GM19328 (cell line): ENCODE measurements at regions not wholly inside any gene's neighbourhood (a gene's known extent, or its start where the extent isn't known, plus 50 kb on each side); places are given as distances from the start of the nearest gene placed in this dataset.

Experiments
- ATAC-seq: cut with Tn5 transposase; IDR thresholded peaks from one replicate; pipeline ENCODE4 v1.9.1; 2021; ENCODE audit warnings: mild to moderate bottlenecking, moderate library complexity; ENCODE audit not compliant: unreplicated experiment

DNA sequence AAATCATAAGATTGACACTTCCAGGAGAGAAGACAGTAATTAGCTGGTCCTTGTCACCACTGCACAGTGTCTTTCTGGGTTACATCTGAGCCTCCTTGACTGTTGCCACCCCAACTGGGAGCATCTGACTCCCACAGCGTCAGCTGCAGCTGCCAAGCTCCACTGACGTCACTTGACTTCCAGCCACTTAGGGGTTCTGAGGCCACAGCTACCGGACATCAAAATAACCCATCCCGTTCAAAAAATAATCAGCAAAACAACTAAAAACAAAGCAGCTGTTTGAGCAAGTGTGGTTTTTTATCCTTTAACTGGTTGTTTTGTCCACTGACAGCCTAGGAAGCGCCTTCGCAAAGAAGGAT is 206.5 kb upstream of the AGAP1 start:
- no peak for ATAC-seq

DNA sequence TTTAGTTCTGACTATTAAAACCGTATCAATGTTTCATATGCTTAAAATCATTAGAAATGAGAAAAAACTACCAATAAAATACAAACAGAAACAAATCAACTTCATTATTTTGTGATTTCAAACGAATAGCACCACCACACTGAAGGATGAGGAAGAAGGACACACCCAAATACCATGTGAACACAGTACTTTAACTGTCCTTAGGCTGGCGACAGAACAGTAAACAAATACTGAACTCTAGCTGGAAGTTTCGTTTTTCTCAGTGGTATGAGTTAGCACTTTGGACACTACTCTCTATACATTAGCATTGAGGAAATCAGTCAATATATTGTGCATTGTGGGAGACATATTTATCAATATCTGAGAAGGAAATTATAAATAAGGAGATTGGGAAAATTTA is 202.4 kb upstream of the AGAP1 start:
- no peak for ATAC-seq

DNA sequence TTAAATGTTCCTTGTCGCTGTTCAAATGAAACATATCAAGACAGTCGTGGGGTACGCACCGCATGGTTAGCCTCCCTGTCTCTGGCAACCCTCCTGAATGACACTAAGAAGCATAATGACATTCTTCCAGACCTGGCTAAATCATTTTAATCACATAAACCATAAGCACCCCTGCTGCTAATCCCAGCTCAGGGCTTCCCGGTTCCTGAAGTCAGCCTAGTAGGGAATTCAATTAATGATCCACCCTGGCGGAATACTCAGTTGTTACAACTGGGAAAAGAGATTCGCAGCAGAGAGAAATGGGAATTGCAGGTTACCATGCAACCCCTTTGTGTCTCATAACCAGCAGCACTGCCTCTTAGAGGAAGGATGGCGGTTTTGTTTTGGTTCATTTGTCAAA is 200.8 kb upstream of the AGAP1 start:
- ATAC-seq = no peak

DNA sequence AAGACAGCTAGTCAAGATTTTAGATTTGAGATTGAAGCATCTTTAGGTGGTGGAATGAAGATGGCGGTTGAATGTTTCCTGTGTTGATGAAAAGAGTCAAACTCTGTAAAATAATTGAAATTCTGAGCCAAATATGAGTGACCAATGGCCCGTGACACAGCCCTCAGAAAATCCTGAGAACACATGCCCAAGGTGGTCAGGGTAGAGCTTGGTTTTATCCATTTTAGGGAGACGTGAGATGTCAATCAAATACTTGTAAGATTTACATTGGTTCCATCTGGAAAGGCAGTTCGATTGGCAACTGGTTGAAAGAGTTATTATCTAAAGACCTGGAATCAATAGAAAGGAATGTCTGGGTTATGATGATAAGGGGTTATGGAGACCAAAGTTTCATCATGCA is 198.0 kb upstream of the AGAP1 start:
- no peak for ATAC-seq

DNA sequence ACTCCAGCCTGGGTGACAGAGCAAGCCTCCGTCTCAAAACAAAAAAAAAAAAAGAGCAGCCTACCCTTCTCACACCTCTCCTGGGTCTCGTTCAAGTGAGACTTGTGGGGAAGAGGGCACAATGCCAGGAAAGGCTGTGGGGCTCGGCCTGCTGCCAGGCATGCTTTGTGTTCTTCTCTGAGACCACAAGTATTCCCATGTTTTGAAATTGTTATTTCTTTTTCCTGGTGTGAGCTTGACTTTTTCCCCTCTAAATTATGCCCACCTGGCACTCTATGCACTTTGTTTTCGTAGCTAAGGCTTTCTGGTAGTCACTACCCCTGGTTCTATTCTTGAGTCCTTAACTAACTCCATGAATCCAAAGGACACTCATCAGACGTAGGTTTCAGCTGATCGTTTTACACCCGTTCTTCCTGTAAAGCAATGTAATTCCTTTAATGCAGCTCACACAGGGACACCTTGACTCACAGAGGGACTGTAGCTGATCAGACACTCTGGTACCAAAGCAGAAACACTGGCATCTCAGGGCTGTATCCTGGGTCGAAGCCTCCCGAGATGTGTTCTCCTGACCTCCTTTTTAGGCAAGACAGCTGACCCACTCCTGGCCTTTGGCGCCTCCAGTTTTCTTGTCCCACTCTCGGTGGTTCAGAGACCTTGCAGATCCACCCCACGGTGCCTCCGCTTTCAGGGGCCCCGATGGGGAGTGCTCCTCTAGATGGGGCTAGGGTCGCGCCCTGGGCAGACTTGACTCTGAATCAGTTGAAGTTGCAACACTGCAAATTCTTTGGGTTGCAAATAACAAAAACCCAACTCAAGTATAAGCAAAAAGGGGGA is 193.3 kb upstream of the AGAP1 start:
- ATAC-seq = no peak

DNA sequence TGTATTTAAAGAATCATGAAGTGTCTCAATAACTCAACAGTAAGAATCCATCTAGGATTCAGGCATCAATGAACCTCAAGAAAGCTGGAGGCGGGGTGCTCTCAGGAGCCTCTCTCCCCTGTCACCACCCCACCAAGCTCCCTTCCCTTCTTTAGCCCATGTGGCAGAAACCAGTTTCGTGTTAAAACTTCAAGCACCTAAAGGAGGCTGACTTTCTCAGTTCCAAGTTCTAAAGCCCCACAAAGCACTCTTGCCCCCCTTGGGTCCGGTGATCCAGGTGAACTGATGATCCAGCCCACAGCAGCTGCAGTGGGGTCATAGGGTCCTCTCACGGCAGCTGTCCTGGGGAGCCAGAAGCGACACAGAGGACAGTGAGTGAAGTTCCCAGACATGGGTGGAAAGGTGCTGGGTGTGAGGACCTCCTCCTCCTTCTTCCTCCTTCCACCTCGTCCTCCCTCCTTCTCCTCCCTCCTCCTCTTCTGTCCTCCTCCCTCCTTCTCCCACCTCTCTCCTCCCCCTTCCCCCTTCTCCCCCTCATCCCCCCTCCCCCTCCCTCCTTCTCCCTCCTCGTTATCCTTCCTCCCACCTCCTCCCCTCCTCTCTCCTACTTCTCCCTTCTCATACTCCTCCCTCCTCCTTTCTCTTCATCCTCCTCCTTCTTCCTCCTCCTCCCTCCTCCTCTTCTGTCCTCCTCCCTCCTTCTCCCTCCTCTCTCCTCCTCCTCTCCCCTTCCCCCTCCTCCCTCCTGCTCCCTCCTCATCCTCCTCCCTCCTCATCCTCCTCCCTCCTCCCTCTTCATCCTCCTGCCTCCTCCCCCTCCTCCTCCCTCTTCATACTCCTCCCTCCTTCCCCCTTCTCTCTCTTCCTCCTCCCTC is 192.4 kb upstream of the AGAP1 start:
- no peak for ATAC-seq

DNA sequence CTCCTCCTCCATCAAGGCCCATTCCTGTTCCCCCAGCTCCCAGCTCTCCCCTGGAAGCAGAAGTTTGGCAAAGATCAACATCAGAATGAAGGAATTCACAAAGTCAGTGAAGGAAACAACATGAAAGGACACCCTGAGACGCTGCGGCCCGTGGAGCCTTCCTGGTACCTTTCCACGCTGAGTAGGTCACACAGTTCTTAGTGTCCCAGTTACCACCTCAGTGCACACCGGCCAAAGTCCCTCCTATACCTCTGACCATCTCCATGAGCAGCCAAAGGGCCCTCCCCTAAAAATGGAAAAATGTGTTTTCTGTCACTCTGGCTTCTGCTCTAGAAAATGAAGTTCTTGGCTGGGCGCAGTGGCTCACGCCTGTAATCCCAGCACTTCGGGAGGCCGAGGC is 191.6 kb upstream of the AGAP1 start:
- no peak for ATAC-seq

DNA sequence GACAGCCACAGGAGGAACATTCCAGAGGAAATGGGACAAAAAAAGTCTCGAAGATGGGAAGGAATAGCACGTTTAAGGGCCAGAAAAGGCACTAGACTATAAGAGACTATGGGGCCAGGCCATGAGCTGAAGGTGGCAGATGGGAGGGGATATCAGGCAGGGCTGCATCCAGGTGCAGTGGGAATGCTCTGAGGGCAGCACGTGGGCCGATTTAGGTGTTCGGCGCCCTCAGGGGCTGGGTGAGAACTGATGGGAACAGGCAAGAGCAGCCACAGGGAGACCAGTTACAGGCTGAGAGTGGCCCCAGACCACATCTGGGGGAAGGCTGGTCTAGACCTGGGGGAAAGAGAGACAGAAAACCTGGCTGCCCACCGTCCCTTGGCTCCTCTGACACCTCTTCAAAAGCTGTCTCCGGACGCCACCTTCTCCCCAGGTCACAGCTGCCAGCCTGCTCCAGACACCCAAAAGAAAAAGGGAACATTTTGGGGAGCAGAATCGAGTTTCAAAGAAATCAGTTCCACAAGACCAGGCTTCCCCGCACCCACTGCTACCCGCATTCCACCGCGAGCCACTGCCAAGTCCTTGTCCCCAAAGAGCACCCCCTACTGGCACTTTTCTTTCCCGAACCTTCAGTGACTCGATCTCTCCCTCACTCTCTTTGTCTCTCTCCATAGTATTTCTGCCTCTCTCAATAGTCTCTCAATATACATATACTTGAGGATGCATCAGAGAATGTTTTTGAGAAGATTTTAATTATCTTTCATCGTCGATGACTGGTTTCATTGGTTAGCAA is 190.1 kb upstream of the AGAP1 start:
- ATAC-seq = no peak

DNA sequence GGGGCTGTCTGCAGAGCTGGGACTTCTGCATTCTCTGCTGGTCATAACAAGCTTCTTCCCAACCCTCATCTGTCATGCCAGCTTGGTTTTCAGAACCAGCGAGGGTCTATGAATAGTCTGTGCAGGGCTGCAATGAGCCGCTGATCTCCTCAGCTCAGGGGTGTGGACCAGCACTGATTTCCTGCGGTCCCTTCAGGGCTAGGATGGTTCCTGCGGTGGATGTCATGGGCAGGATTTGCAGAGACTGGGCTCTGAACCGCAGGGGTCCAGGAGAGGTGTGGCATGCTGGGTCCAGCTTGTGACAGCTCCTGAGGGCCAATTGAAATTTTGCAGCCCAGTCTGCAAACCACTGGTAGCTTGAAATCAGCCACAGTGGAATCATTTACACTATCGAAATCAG is 188.2 kb upstream of the AGAP1 start:
- ATAC-seq = no peak

DNA sequence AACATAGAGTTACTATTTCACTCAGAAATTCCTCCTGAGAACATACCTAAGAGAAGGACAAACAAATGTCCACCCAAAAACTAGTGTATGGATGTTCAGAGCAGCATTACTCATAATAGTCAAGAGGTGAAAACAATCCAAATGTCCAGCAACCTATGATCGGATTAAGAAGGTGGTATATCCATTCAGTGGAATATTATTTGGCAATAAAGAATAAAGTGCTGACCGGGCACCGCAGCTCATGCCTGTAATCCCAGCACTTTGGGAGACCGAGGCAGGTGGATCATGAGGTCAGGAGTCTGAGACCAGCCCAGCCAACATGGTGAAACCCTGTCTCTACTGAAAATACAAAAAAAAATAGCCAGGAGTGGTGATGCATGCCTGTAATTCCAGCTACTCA is 182.8 kb upstream of the AGAP1 start:
- ATAC-seq = no peak

DNA sequence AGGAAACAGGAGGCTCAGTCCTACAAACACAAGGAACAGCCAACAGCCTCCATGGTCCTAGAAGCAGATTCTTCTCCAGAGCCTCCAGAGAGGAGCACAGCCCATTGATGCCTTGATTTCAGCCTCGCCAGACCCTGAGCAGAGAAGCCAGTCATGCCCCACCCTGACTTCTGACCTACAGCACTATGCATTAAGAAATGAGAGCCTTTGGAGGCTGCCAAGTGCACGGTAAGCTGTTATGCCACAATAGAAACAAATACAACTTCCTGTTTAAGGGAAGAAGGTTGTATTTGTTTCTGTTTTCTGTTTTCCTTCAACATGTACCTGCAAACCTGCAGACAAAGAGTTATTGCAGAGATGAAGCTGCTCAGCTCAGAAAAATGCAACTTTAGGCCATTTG is 181.3 kb upstream of the AGAP1 start:
- ATAC-seq = no peak

DNA sequence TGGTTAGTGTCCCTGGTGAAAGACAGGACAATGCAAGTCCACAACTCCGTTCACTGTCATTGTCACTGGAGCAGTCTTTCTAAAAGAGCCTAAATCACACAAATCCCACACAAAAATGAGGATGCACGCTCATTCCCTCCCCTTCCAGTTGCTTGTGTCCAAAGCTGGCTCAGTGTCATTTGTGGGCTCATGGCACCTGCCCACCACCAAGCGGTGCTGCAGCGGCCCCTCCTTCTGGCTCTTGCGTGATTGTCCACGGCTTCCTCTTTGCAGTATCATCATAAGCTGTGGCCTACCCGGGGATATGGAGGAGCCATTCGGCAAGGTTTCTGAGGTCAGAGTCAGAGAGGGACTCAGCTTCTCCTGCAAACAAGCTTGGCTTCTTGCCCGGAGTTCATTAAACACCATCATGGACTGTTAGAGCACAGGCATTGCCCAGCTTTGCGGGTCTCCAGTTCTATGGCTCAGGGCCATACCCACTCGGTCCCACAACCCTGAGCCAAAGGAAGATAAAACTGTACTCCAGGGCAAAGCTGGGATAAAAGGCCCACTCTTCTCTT is 179.4 kb upstream of the AGAP1 start:
- ATAC-seq = no peak

DNA sequence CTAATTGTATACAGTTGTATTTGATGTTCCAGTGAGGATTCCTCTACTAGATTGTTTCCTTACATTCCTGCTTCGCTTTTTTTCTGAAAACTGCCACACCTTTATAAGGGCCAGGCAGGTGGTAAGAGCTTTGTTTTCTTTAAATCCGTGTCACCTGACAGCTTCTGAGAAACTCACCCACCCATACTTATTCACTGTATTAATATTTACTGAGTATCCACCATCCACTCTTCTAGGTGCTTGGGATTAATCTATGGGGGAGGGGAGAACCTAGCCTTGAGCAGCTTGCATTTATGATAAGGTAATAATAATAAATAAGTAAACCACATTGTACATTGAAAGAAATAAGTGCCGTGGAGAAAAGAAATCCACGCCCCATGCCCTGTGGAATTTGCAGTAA is 174.7 kb upstream of the AGAP1 start:
- ATAC-seq = no peak

DNA sequence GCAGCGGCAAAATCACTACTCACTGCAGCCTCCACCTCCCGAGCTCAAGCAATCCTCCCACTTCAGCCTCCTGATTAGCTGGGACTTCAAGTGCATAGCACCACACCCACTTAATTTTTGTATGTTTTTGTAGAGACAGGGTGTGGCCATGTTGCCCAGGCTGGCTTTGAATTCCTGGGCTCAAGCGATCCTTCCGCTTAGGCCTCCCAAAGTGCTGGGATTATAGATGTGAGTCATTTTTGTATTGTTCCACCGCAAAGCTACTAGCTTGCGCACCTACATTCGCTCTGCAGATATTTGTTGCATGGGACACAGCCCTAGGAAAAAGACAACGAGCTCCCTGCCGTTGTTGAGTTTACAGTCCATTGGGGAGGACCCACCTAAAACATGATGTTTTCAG is 173.5 kb upstream of the AGAP1 start:
- ATAC-seq = no peak

DNA sequence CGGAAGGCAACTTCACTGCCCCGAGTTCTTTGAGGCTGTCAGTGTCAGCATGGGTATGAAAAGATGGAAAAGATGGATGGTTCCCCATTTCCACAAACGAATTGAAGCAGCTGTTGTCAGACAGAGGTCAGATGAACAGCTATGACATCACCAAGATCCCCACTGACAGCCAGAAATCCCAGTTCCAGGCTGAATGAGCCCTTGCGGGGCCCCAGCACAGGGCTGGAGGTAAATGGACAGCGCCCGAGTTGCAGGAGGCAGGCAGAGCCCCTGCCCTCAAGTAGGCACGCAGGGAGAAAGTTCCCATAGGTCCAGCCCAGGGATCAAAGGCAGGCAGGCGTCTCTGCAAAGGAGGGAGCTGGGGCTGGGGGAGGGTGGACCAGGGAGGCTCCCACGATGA is 169.5 kb upstream of the AGAP1 start:
- ATAC-seq = no peak

DNA sequence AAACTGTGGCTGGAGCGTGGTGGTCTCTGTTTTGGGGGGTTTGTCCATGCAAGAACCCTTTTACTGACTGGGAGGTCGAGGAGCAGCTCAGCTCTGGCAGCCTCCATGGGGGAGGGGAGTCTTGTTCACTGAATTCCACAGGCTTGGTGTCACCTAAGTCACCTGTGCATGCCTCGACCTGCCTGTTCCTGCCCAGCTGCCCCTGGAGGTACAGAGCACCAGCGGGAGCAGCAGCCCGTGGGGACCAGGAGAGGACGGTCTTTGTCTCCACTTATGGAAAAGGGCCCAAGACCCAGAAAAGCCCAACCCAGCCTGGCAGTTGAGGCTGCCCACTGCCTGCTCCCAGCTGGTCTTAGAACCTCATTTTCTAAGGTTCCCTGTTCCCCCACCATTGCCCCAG is 168.7 kb upstream of the AGAP1 start:
- no peak for ATAC-seq

DNA sequence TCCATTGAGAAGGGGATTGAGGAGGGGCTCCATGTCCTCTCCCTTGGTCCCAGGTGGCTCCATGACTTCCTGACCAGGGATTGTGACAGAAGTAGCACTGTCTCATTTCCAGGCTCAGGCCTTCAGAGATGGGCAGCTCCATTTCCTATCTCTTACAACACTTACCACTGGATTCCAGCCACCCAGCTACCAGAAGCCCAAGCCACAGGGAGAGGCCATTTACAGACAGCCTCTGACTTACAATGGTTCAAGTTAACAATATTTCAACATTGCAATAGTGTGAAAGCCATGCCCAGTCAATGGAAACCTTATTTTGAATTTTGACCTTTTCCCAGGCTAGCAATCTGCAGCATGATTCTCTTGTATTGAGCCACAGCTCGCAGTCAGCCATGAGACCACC is 164.9 kb upstream of the AGAP1 start:
- no peak for ATAC-seq

DNA sequence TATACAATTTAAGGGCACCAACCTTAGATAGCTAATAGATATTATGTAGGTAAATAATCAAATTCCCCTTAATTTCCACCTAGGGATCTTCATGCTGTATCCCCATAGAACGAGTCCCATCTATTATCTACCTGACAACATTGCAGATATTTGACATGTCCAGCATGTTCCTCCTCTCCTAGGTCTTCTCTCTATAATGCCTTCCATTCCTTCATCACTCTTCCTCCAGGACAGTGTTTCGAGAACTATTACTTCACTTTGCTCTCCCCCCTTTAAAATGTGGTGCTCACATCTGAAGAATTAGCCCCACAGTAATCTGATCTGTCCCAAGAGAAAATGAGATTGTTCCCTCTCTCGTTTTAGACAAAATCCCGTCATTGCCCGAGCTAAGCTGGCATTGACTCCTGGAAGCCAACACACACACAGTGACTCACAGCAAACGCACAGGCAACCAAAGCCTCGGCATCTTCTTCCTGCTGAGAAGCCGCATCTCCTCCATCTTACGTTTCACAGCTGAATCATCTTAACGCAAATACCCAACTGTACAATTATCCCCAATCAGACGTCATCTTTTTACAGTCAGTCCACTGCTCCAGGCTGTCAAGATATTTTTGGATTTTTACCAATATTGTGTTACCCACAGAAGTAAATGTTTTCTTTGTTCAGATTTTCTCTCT is 162.9 kb upstream of the AGAP1 start:
- no peak for ATAC-seq

DNA sequence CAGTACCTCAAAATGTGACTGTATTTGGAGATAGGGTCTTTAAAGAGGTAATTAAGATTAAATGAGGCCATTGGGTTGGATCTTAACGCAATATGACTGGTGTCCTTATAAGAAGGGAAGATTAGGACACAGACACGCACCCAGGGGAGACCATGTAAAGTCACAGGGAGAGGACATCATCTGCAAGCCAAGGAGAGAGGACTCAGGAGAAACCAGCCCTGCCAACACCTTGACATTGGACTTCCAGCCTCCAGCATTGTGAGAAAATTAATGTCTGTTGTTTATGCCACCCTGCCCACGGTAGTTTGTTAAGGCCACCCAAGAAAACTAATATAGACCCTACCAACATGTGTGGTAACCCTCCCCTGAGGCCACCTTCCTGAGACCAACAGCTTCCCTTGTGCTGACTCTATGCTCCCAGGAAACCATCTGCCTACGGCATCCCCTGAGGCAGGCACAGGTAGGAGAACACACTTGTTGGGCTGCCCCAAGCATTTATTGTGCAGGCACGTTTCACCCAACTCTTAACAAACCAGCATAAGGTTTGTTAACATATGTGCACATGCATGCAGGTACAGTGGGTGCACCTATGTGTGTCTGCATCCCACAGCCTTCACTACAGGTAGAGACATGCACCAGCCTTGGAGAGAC is 161.5 kb upstream of the AGAP1 start:
- no peak for ATAC-seq

DNA sequence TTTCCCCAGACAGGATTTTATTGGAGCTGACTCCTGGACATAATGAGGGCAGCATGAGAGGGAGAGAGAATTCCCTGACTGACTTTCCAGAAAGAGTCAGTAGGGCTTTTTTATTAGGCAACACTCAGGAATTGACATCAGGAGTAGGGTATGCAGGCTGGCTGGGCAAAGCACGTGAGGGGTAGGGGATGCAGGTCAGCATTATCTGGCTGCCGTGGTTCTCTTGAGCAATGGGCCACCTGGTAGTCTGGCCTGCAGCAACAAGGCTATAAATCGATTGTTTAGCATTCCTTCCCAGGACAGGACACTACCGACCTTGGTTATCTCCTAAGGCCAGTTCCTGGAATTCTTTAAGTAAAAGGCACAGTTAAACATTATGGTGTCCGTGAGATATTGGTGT is 160.8 kb upstream of the AGAP1 start:
- no peak for ATAC-seq
